Left lobe of liver (tissue), 2 donors: ENCODE measurements at regions not wholly inside any gene's neighbourhood (a gene's known extent, or its start where the extent isn't known, plus 50 kb on each side); places are given as distances from the start of the nearest gene placed in this dataset.
"Not testable (repeated sequence)": the region's sequence is repeated elsewhere in the genome, so short reads cannot be mapped to it uniquely, and the experiment has no call there.

Source experiments
- ATAC-seq: fragments of 200-7000 bp; cut with Tn5 transposase; one replicate; pipeline ENCODE4 v1.9.1; 2020; ENCODE audit warnings: mild to moderate bottlenecking, moderate library complexity
- DNase-seq: peaks from one replicate; pipeline ENCODE4 v3.0.0-alpha.2; 2020; ENCODE audit warnings: low spot score
- donor health status: DM: no; HTN: no; CAD: no; lungs with moderate emphysema.
- donor health status: DM: no; HTN: yes; CAD: no.

- no peak for DNase-seq
- no peak for ATAC-seq
These were observed 560.8 kb downstream of the POM121L12 start for GRCh38 chr7:53596230-53596629.

- DNase-seq (no peak), ATAC-seq (no peak)
These were observed 564.9 kb downstream of the POM121L12 start for GRCh38 chr7:53600296-53600695.

GRCh38 chr7:53602817-53603418 lies 567.5 kb downstream of the POM121L12 start:
- no peak for ATAC-seq
- DNase-seq = no peak

- DNase-seq (no peak), ATAC-seq (no peak)
These were observed 568.0 kb downstream of the POM121L12 start for GRCh38 chr7:53603461-53603860.

GRCh38 chr7:53604201-53604600 lies 568.8 kb downstream of the POM121L12 start:
- ATAC-seq (no peak), DNase-seq (no peak)

- no peak for ATAC-seq
These were observed 572.5 kb downstream of the POM121L12 start for GRCh38 chr7:53607961-53608360.

GRCh38 chr7:53609185-53609584 lies 573.8 kb downstream of the POM121L12 start:
- ATAC-seq (no peak), DNase-seq (no peak)

More at GRCh38 chr7:53607961-53608360, 572.5 kb downstream of the POM121L12 start:
- DNase-seq = no peak

- ATAC-seq (no peak), DNase-seq (no peak)
These were observed 575.6 kb downstream of the POM121L12 start for GRCh38 chr7:53611043-53611442.

- ATAC-seq (no peak), DNase-seq (no peak)
These were observed 588.9 kb downstream of the POM121L12 start for GRCh38 chr7:53624356-53624755.

- DNase-seq = no peak
- no peak for ATAC-seq
These were observed 593.3 kb downstream of the POM121L12 start for GRCh38 chr7:53628775-53629174.

GRCh38 chr7:53635251-53635650 lies 599.8 kb downstream of the POM121L12 start:
- ATAC-seq, DNase-seq: not testable (repeated sequence)

GRCh38 chr7:53638517-53638916 lies 603.1 kb downstream of the POM121L12 start:
- no peak for ATAC-seq

GRCh38 chr7:53641091-53641490 lies 605.7 kb downstream of the POM121L12 start:
- DNase-seq = no peak
- ATAC-seq = no peak

More at GRCh38 chr7:53638517-53638916, 603.1 kb downstream of the POM121L12 start:
- no peak for DNase-seq

GRCh38 chr7:53642361-53642760 lies 606.9 kb downstream of the POM121L12 start:
- DNase-seq (no peak), ATAC-seq (no peak)

GRCh38 chr7:53642866-53643265 lies 607.4 kb downstream of the POM121L12 start:
- no peak for DNase-seq
- no peak for ATAC-seq

GRCh38 chr7:53656881-53657280 lies 621.4 kb downstream of the POM121L12 start:
- ATAC-seq (no peak), DNase-seq (no peak)

- no peak for ATAC-seq
- no peak for DNase-seq
These were observed 622.2 kb downstream of the POM121L12 start for GRCh38 chr7:53657586-53657985.

GRCh38 chr7:53658951-53659350 lies 623.5 kb downstream of the POM121L12 start:
- DNase-seq (no peak), ATAC-seq (no peak)

- DNase-seq (no peak), ATAC-seq (no peak)
These were observed 626.3 kb downstream of the POM121L12 start for GRCh38 chr7:53661645-53662217.

GRCh38 chr7:53672681-53673080 lies 637.2 kb downstream of the POM121L12 start:
- ATAC-seq (no peak), DNase-seq (no peak)

- DNase-seq = no peak
These were observed 640.4 kb downstream of the POM121L12 start for GRCh38 chr7:53675835-53676234.

GRCh38 chr7:53684693-53685092 lies 649.3 kb downstream of the POM121L12 start:
- ATAC-seq (no peak), DNase-seq (no peak)

More at GRCh38 chr7:53675835-53676234, 640.4 kb downstream of the POM121L12 start:
- ATAC-seq = no peak

GRCh38 chr7:53690411-53690810 lies 655.0 kb downstream of the POM121L12 start:
- ATAC-seq = no peak

More at GRCh38 chr7:53690411-53690810, 655.0 kb downstream of the POM121L12 start:
- no peak for DNase-seq
